ENCODE measurements at regions not wholly inside any gene's neighbourhood (a gene's known extent, or its start where the extent isn't known, plus 50 kb on each side); places are given as distances from the start of the nearest gene placed in this dataset.

- Mint-ChIP-seq H3K27ac (no peak overlapping the region), H3K4me1 (no peaks in the 10 kb centered on the region), H3K27me3 (peaks cover 3% of the 10 kb centered on the region), H3K9me3 (peaks cover 2% of the 10 kb centered on the region), H3K4me3 (no peak overlapping the region), H3K36me3 (ENCODE audit: low read depth) (no peaks in the 10 kb centered on the region)
- ChIA-PET CTCF (no interaction called here), POLR2A (no interaction called here)
- DNase-seq: no peak
Measured at GRCh38 chr14:95034788-95035187, 122.5 kb downstream of the DICER1 start.

DNA sequence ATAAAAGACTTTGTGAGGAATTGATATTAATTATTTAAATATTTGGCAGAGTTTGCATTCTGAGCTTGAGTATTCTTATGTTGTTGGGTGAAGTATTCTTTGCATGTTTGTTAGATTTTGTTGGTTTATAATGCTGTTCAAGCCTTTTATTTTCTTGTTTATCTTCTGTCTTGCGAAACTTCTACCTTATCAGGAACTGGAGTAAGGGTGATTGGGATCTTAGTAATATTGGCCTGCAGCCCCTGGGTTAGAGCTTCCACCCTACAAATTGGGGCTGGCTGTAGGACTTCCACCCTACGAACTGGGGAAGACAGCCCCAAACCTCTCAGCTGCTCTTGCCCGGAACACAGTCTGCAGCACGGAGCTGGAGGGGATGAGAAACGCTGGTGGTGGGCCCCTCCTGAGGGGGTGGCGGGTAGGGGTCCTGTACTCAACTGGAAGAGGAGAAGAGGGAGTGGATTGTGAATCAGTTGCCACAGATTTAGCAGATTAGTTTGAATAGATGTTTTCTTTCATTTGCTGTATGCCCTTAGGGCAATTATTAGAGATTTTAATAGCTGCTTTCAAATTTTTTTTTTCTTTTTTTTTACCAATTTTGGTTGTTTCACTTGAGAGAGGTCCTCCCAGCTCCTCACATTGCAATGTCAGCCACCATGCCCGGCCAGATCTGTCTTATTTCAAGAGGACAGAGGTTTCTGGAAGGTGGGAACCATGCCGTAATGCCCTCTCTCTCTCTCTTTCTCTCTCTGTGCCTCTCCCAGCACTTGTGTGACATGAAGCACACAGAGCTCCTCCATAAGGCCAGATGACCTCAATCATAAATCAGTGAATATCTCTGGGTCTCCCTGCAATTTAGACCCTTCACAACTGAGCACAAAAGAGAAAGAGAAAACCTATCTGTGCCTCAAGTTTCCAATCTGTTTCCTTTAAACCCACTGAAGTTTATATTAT is 123.4 kb downstream of the DICER1 start:
- no peak for DNase-seq

DNA sequence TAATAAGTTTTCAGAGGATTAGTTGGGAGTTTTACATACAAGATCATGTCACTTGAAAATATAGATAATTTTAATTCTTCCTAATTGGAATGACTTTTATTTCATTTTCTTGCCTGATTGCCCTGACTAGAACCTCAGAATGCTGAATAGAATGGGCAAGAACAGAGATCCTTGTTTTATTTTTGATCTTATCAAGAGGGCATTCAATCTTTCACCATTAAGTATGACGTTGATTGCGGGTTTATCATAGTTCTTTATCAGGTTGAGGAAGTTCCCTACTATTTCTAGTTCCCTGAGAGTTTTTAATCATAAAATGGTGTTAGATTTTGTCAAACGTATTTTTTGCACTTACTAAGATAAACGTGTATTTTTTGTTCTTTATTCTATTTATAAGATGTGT is 124.3 kb downstream of the DICER1 start:
- H3K27me3 Mint-ChIP-seq: peaks cover 12% of the 10 kb centered on the region
- H3K4me3 Mint-ChIP-seq: no peak overlapping the region
- H3K9me3 Mint-ChIP-seq: peaks cover 2% of the 10 kb centered on the region
- no peak overlapping the region for H3K27ac Mint-ChIP-seq
- no peaks in the 10 kb centered on the region for H3K36me3 Mint-ChIP-seq (ENCODE audit: low read depth)
- ChIA-PET CTCF (no interaction called here), POLR2A (no interaction called here)
- no peak for DNase-seq
- H3K4me1 Mint-ChIP-seq: no peaks in the 10 kb centered on the region

More for the DNA sequence above, 123.4 kb downstream of the DICER1 start:
- ChIA-PET CTCF (no interaction called here), POLR2A (no interaction called here)
- peaks cover 2% of the 10 kb centered on the region for H3K9me3 Mint-ChIP-seq
- H3K4me3 Mint-ChIP-seq: no peak overlapping the region
- H3K27me3 Mint-ChIP-seq: peaks cover 9% of the 10 kb centered on the region
- no peaks in the 10 kb centered on the region for H3K4me1 Mint-ChIP-seq
- H3K36me3 Mint-ChIP-seq (ENCODE audit: low read depth): no peaks in the 10 kb centered on the region
- no peak overlapping the region for H3K27ac Mint-ChIP-seq

DNA sequence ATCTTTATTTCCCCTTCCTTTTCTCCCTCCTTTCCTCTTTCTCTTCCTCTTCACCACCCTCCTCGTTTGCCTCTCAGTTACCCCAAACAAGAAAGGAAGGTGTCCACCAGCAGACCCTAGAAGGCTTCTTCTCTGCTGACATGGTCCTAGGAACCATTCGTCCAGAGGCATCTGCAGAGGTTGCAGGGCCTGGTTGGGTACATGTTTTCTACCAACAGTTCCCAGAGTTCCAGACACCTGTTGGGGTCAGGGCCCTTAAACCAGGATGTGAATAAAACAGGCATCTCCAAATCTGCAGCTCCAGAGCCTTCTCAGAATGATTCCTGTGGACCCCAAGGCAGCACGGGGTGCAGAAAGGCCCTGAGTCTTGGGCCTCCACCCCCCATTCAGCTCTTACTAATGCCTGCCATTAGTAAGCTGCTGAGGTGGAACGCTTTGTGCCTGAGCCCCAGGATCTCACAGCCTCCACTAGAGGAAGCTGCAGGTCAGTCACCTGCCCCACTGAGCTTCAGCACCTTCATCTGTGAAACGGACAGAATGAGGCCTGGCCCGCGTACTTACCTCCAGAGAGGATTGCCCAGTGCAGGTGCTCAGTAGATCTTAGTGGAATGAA is 130.4 kb downstream of the DICER1 start:
- no peaks in the 10 kb centered on the region for H3K36me3 Mint-ChIP-seq (ENCODE audit: low read depth)
- peaks cover 13% of the 10 kb centered on the region for H3K27me3 Mint-ChIP-seq
- peaks cover 2% of the 10 kb centered on the region for H3K9me3 Mint-ChIP-seq
- POLR2A ChIA-PET: no interaction called here
- no peak for DNase-seq
- no peak overlapping the region for H3K27ac Mint-ChIP-seq
- H3K4me1 Mint-ChIP-seq: no peaks in the 10 kb centered on the region
- H3K4me3 Mint-ChIP-seq: no peak overlapping the region
- CTCF ChIA-PET: no interaction called here

- ChIA-PET POLR2A (no interaction called here), CTCF (no interaction called here)
- Mint-ChIP-seq H3K4me1 (no peaks in the 10 kb centered on the region), H3K27me3 (peaks cover 12% of the 10 kb centered on the region), H3K4me3 (no peak overlapping the region), H3K27ac (no peak overlapping the region), H3K36me3 (ENCODE audit: low read depth) (no peaks in the 10 kb centered on the region), H3K9me3 (no peaks in the 10 kb centered on the region)
- DNase-seq: no peak
Measured at GRCh38 chr14:95025941-95026340, 131.4 kb downstream of the DICER1 start.

GRCh38 chr14:95025218-95025617 is 132.1 kb downstream of the DICER1 start:
- DNase-seq: no peak
- H3K27ac Mint-ChIP-seq: no peak overlapping the region
- ChIA-PET CTCF (no interaction called here), POLR2A (no interaction called here)
- H3K4me1 Mint-ChIP-seq: no peaks in the 10 kb centered on the region
- H3K9me3 Mint-ChIP-seq: no peaks in the 10 kb centered on the region
- H3K27me3 Mint-ChIP-seq: peaks cover 12% of the 10 kb centered on the region
- no peak overlapping the region for H3K4me3 Mint-ChIP-seq
- no peaks in the 10 kb centered on the region for H3K36me3 Mint-ChIP-seq (ENCODE audit: low read depth)

DNA sequence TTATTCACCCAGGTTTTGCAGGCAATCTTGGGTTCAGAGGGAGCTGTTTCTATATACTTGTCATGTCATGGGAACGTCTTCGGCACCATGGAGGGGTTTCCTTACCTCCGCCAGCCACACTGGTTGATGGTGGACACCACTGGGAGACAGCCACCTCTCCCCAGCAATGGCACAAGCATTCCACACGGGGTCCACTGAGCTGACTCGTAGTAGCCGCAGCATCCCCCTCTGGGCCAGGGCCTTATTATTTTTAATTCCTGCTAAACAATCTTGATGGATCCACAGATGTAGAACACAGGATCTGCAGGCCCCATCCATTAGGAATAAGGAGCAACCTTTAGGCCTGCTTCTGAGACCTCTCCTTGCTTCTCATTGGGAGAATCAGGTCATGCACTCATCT is 132.9 kb downstream of the DICER1 start:
- Mint-ChIP-seq H3K4me3 (no peak overlapping the region), H3K36me3 (ENCODE audit: low read depth) (no peaks in the 10 kb centered on the region), H3K4me1 (no peaks in the 10 kb centered on the region), H3K9me3 (no peaks in the 10 kb centered on the region), H3K27me3 (peaks cover 12% of the 10 kb centered on the region), H3K27ac (no peak overlapping the region)
- ChIA-PET CTCF (no interaction called here), POLR2A (no interaction called here)
- no peak for DNase-seq

DNA sequence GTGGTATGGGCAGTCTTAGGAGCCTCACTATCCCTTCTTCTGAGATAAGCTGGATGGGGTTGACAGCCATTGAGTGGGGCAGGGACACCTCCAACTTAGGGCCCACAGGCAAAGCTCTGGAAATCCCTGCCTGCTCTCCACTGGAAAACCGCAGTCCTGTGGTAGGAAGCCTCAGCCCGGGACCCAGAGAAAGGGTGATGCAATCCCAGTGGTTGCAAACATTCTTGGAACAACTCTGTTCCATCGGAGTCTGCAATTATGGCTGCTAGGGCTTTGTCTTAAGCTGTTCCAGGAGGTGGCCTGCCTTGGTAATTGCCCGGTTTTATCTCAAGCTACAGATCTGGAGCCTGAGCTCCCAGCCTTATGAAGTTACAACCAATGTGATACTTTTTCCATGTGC is 133.4 kb downstream of the DICER1 start:
- Mint-ChIP-seq H3K4me1 (no peaks in the 10 kb centered on the region), H3K36me3 (ENCODE audit: low read depth) (no peaks in the 10 kb centered on the region)
- CTCF ChIA-PET: no interaction called here

DNA sequence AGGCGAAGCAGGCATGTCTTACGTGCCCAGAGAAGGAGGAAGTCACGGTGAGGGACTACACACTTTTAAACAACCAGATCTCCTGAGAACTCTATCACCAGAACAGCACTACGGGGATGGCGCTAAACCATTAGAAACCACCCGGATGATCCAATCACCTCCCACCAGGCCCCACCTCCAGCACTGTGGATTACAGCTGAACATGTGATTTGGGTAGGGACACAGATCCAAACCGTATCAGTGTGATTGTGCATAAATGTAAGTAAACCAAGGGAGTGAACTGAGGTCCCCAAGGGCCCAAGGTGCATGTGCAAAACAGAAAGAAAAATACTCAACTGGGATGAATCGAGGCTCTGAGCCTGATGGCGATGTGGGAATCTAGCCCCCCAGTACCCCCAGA is 134.2 kb downstream of the DICER1 start:
- no peaks in the 10 kb centered on the region for H3K4me1 Mint-ChIP-seq
- CTCF ChIA-PET: no interaction called here
- no peaks in the 10 kb centered on the region for H3K9me3 Mint-ChIP-seq
- H3K27me3 Mint-ChIP-seq: peaks cover 6% of the 10 kb centered on the region
- POLR2A ChIA-PET: no interaction called here
- H3K36me3 Mint-ChIP-seq (ENCODE audit: low read depth): no peaks in the 10 kb centered on the region
- H3K4me3 Mint-ChIP-seq: no peak overlapping the region
- DNase-seq: no peak
- H3K27ac Mint-ChIP-seq: no peak overlapping the region

More for the DNA sequence above, 133.4 kb downstream of the DICER1 start:
- DNase-seq: no peak
- no peaks in the 10 kb centered on the region for H3K9me3 Mint-ChIP-seq
- POLR2A ChIA-PET: no interaction called here
- H3K27ac Mint-ChIP-seq: no peak overlapping the region
- no peak overlapping the region for H3K4me3 Mint-ChIP-seq
- H3K27me3 Mint-ChIP-seq: peaks cover 7% of the 10 kb centered on the region

DNA sequence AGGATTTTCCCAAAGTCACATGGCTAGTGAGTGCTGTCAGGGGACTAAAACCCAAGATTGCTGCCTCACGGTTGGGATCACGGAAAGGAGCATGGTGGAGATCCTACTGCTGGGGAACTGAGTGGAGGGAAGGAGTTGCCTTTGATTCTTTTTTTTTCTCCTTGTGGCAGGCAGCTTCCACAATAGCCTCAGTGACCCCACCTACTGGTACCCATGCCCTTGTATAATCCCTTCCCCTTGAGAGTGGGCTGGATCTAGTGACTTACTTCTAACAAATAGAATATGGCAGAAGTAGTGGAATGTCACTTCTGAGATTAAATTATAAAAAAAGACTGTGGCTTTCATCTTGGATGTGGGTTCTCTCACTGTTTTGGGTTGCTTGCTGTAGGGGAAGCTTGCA is 135.7 kb downstream of the DICER1 start:
- Mint-ChIP-seq H3K4me3 (no peak overlapping the region), H3K9me3 (no peaks in the 10 kb centered on the region), H3K4me1 (no peaks in the 10 kb centered on the region), H3K36me3 (ENCODE audit: low read depth) (no peaks in the 10 kb centered on the region), H3K27ac (no peak overlapping the region), H3K27me3 (peaks cover 4% of the 10 kb centered on the region)
- no peak for DNase-seq
- POLR2A ChIA-PET: no interaction called here
- CTCF ChIA-PET: no interaction called here

- Mint-ChIP-seq H3K36me3 (ENCODE audit: low read depth) (no peaks in the 10 kb centered on the region), H3K27me3 (peaks cover 4% of the 10 kb centered on the region), H3K4me3 (no peak overlapping the region), H3K27ac (no peak overlapping the region), H3K4me1 (no peaks in the 10 kb centered on the region), H3K9me3 (no peaks in the 10 kb centered on the region)
- ChIA-PET POLR2A (no interaction called here), CTCF (no interaction called here)
- DNase-seq: no peak
Measured at GRCh38 chr14:95018821-95019220, 138.5 kb downstream of the DICER1 start.

- H3K9me3 Mint-ChIP-seq: no peaks in the 10 kb centered on the region
- H3K27me3 Mint-ChIP-seq: peaks cover 6% of the 10 kb centered on the region
- H3K27ac Mint-ChIP-seq: no peak overlapping the region
- ChIA-PET POLR2A (no interaction called here), CTCF (no interaction called here)
- H3K4me3 Mint-ChIP-seq: no peak overlapping the region
- no peaks in the 10 kb centered on the region for H3K36me3 Mint-ChIP-seq (ENCODE audit: low read depth)
- DNase-seq: no peak
- no peaks in the 10 kb centered on the region for H3K4me1 Mint-ChIP-seq
Measured at GRCh38 chr14:95015046-95015445, 142.3 kb downstream of the DICER1 start.

DNA sequence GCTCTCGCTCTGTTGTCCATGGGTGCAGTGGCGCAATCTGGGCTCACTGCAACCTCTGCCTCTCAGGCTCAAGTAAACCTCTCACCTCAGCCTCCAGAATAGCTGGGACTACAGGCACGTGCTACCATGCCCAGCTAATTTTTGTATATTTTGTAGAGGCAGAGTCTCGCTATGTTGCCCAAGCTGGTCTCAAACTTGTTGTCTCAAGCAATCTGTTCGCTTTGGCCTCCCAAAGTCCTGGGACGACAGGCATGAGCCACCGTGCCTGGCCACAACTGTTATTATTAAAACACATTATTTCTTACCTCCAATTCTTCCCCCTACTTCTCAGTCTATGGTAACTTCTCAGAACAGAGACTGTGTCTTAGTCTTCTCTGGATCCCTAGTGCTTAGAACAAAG is 143.3 kb downstream of the DICER1 start:
- H3K27me3 Mint-ChIP-seq: peaks cover 6% of the 10 kb centered on the region
- H3K36me3 Mint-ChIP-seq (ENCODE audit: low read depth): no peaks in the 10 kb centered on the region
- ChIA-PET POLR2A (interaction anchor here (0.5 kb wide), 1 partner anchor 93 kb away, joined by 3 read pairs; no protein-coding TSS in a partner anchor), CTCF (interaction anchor here (0.6 kb wide), 1 partner anchor 689 kb away, joined by 3 read pairs; no protein-coding TSS in a partner anchor)
- H3K4me3 Mint-ChIP-seq: no peak overlapping the region
- no peaks in the 10 kb centered on the region for H3K9me3 Mint-ChIP-seq
- H3K4me1 Mint-ChIP-seq: no peaks in the 10 kb centered on the region
- no peak for DNase-seq
- H3K27ac Mint-ChIP-seq: no peak overlapping the region

DNA sequence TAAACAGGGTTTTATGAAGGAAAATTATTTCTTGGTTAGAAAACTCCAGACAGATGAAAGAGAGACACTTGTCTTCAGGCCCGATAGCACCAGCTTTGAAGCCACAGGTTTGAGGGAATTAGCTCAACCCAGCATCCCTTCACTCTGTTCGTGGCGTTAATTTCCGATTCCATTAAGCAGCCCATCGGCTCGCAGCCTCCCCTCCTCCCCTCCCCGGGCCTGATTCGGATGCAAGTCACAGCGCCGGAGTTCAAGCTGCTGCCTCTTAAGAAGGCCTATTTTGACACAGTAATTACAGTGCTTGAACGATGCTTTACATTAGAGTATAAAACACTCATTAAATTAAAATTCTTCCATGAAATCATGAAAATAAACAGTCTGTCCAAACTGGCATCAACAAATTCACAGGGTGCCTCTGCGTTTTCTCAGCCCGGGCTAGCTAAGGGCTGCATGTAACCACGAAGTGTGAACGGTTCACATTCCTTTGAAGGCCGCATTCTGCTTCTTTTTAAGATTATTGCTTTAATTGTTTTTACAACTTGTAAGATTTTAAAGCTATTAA is 145.8 kb downstream of the DICER1 start:
- DNase-seq: no peak
- ChIA-PET CTCF (no interaction called here), POLR2A (no interaction called here)
- Mint-ChIP-seq H3K27me3 (peaks cover 9% of the 10 kb centered on the region), H3K9me3 (no peaks in the 10 kb centered on the region), H3K27ac (no peak overlapping the region), H3K36me3 (ENCODE audit: low read depth) (no peaks in the 10 kb centered on the region), H3K4me3 (no peak overlapping the region), H3K4me1 (no peaks in the 10 kb centered on the region)
